ENCODE measurements at regions not wholly inside any gene's neighbourhood (a gene's known extent, or its start where the extent isn't known, plus 50 kb on each side); places are given as distances from the start of the nearest gene placed in this dataset.
A peak's percentile ranks its signal among the peaks of the same experiment; 100 is the strongest.

DNA sequence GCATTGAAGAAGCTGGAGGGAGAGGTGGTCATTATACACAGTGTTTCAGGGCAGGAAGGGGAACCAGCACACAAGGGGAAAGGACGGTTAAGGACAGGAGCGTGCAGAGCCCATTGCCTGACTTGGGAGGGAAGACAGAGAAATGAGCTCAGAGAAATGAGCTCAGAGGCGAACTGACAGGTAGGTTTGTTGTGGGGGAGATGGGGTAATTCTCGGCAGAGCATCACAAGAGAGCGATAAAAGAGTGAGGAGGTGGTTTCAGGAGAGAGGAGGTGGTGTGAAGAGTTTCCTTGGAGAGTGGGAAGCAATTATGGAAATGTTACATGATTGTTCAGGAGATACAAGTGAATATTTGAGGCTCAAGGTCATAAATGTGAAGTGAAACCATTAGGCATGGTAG lies 61.0 kb downstream of the MRGPRX1 start:
- no peak for FAIRE-seq
- DNase-seq (ENCODE audit: low spot score) = no peak

DNA sequence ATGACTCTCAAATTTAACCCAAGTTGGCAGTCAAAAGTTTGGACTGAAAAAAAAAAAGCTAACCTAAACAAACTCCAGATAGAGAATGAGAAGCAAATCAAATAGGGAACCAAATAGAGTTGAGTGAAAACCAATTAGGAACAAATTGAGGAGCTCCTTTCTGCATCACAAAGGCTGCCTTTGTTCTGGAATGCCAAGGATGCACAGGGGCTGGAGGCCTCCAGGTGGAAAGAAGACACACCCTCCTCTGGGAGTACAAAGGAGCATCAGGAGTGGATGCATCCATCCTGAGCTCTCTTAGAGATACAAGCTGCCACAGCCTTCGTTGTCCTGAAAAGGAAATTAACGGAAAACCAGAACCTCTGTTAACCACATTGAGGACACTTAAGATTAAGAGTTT lies 73.3 kb downstream of the MRGPRX1 start:
- no peak for DNase-seq (ENCODE audit: low spot score)
- no peak for FAIRE-seq

DNA sequence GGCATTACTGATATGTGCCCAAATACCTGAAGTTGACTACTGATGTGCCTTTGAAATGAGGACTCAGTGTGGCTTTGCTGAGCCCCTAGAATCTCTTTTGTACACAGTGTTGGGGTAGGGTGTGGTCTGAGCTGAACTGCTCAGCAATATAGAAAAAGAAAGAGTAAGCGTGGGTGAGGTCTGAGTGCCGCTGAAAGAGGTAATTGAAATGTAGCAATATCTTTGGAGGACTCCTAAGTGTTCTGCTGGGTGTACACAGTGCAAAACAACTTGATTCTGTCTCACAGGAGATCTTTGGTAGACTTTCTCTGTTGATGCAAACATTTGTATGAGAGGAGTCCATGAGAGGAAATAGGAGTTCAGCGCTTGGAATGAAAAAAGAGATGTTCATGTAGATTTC lies 73.7 kb upstream of the PTPN5 start:
- FAIRE-seq = no peak

DNA sequence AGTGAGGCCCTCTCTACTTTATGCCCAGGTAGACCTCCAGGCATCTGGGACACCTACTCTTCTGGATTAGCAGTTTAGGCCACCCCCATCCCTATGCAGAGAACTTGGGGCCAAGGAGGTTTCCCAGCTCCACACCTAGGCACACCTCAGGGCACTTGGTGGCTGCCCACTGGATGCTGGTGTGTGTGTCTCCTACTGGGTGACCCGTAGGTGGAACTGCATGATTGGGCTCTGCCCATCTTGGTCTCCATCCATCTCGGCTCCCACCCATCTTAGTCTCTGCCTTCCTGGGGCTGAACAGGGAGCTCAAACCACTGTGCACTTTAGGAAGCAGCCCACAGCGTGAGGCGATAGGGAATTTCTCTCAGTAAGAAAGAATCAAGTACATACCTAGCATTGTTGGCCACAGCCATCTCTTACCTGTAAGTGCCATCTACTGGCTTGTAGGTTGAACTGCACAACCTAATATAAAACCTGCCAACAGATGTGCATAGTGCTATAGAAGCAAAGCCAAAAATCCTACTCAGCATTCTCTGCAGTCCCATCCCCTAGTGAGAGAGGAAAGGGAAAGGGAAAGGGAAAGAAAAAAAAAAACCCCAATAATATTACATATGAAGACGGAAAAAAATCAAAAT lies 61.6 kb upstream of the PTPN5 start:
- FAIRE-seq (no peak), DNase-seq (ENCODE audit: low spot score) (peak; percentile 19)

More for the DNA sequence above, 73.7 kb upstream of the PTPN5 start:
- DNase-seq (ENCODE audit: low spot score) = no peak

DNA sequence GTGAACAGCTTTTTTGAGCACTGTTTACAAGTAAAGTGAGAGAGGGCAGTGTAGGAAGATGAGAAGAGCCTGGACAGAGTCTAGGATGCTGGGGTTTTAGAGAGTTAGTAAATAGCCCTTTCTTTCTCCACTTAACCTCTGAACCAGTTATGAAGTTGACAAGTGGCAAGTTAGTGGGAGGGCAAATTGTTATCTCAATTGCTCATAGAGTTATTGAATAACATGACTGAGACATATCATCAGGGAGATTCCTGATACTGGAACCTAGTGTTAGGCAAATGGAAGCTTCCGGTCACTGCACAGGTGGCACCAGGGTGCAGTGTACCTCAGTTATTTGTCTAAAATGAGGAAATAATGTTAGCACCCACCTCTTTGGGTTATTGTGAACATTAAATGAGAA lies 57.8 kb upstream of the PTPN5 start:
- FAIRE-seq (no peak), DNase-seq (ENCODE audit: low spot score) (no peak)

DNA sequence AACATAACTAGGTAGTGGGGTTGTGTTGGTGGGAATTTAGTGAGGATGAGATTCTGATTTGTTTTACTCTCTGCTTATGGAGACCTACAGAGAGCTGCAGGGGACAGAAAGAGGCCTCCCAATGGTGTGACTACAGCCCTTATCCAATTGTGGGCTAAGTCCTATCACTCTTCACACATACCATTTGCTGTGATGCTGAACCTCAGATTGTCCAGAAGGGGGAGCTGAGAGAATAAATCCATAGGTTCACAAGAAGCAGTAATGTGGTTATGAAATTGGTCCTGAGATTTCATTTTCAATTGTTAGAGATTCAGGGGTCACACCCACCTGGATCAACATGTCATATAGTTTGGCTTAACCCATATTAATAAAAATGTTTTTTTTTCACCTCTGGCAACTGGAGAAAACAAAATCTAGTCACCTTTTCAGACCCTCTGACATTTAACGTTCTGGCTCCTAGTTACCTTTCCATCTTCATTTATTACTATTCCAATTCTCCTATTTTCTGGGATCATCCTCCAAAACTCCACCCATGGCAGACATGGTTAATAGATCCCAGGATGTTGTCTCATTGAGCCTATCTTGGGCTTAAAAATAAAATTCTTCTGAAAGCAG lies 53.3 kb upstream of the PTPN5 start:
- FAIRE-seq (no peak), DNase-seq (ENCODE audit: low spot score) (peak; percentile 5)
